Trophoblast cell (in vitro differentiated cells and primary cell): ENCODE measurements at regions not wholly inside any gene's neighbourhood (a gene's known extent, or its start where the extent isn't known, plus 50 kb on each side); places are given as distances from the start of the nearest gene placed in this dataset.

Experiments
- DNase-seq, 2 donors: peaks; one replicate each; pipeline ENCODE4 v3.0.0-alpha.2; 2016
- H2AFZ ChIP-seq: 2 replicates; pipeline ENCODE4 v1.6.1; 2013; ENCODE audit warnings: low read length, moderate library complexity, mild to moderate bottlenecking; ENCODE audit not compliant: insufficient read depth, poor library complexity
- H2AK5ac ChIP-seq: 2 replicates; pipeline ENCODE4 v1.6.1; 2013; ENCODE audit warnings: mild to moderate bottlenecking, low read length
- H2BK120ac ChIP-seq: 2 replicates; pipeline ENCODE4 v1.6.1; 2013; ENCODE audit warnings: low read length, mild to moderate bottlenecking, moderate library complexity; ENCODE audit not compliant: insufficient read depth, poor library complexity
- H2BK12ac ChIP-seq: 2 replicates; pipeline ENCODE4 v1.6.1; 2013; ENCODE audit warnings: mild to moderate bottlenecking, low read length, moderate library complexity
- H2BK5ac ChIP-seq: 2 replicates; pipeline ENCODE4 v1.6.1; 2013; ENCODE audit warnings: low read length, low read depth, moderate library complexity, mild to moderate bottlenecking; ENCODE audit not compliant: poor library complexity
- H3K14ac ChIP-seq: 2 replicates; pipeline ENCODE4 v1.6.1; 2013; ENCODE audit warnings: mild to moderate bottlenecking, low read length
- H3K18ac ChIP-seq: 2 replicates; pipeline ENCODE4 v1.6.1; 2013; ENCODE audit warnings: mild to moderate bottlenecking, low read length
- H3K23ac ChIP-seq: 2 replicates; pipeline ENCODE4 v1.6.1; 2013; ENCODE audit warnings: low read length
- H3K27ac ChIP-seq: 2 replicates; pipeline ENCODE4 v1.5.1; 2013; ENCODE audit warnings: low read depth, mild to moderate bottlenecking, inconsistent platforms, low read length, moderate library complexity
- H3K27me3 ChIP-seq: 2 replicates; pipeline ENCODE4 v1.6.1; 2013; ENCODE audit warnings: inconsistent platforms, mild to moderate bottlenecking, low read length, moderate library complexity; ENCODE audit not compliant: insufficient read depth
- H3K36me3 ChIP-seq, 2 experiments: 1 replicate in 1 of 2; 2 replicates in 1 of 2; pipeline ENCODE4 v1.6.1; 2013; ENCODE audit warnings: low read length in 2 of 2, mild to moderate bottlenecking in 2 of 2, moderate library complexity in 1 of 2; ENCODE audit not compliant: insufficient read depth in 2 of 2, control insufficient read depth in 1 of 2
- H3K4ac ChIP-seq: 2 replicates; pipeline ENCODE4 v1.6.1; 2013; ENCODE audit warnings: low read depth, mild to moderate bottlenecking, low read length, moderate library complexity
- H3K4me1 ChIP-seq, 2 experiments: 1 replicate in 1 of 2; 2 replicates in 1 of 2; pipeline ENCODE4 v1.6.1; 2013; ENCODE audit warnings: low read length in 2 of 2, mild to moderate bottlenecking in 2 of 2, moderate library complexity in 1 of 2; ENCODE audit not compliant: insufficient read depth in 2 of 2, control insufficient read depth in 1 of 2
- H3K4me2 ChIP-seq: 2 replicates; pipeline ENCODE4 v1.6.1; 2013; ENCODE audit warnings: inconsistent platforms, mild to moderate bottlenecking, low read length, moderate library complexity
- H3K4me3 ChIP-seq: 2 replicates; pipeline ENCODE4 v1.5.1; 2013; ENCODE audit warnings: mild to moderate bottlenecking, low read depth, low read length, inconsistent platforms
- H3K79me1 ChIP-seq: one replicate; pipeline ENCODE4 v1.6.1; 2013; ENCODE audit warnings: low read length
- H3K79me2 ChIP-seq: 2 replicates; pipeline ENCODE4 v1.6.1; 2013; ENCODE audit warnings: low read length, mild to moderate bottlenecking; ENCODE audit not compliant: control insufficient read depth, insufficient read depth, poor library complexity
- H3K9ac ChIP-seq: 2 replicates; pipeline ENCODE4 v1.6.1; 2013; ENCODE audit warnings: mild to moderate bottlenecking, low read length
- H3K9me3 ChIP-seq: 2 replicates; pipeline ENCODE4 v1.6.1; 2013; ENCODE audit warnings: low read depth, mild to moderate bottlenecking, control low read depth, inconsistent platforms, low read length; ENCODE audit not compliant: insufficient read depth
- H4K12ac ChIP-seq: 2 replicates; pipeline ENCODE4 v1.6.1; 2013; ENCODE audit warnings: low read depth, mild to moderate bottlenecking, low read length, moderate library complexity
- H4K8ac ChIP-seq: 2 replicates; pipeline ENCODE4 v1.6.1; 2013; ENCODE audit warnings: low read depth, mild to moderate bottlenecking, low read length, moderate library complexity
- H4K91ac ChIP-seq: one replicate; pipeline ENCODE4 v1.6.1; 2013; ENCODE audit warnings: low read depth, mild to moderate bottlenecking, low read length, moderate library complexity
- WGBS: extraction: QIAGEN DNeasy Blood & Tissue Kit; methylation state at CpG from one replicate; pipeline ENCODE4 v1.1.7; 2013; ENCODE audit warnings: missing lambda C conversion rate; ENCODE audit not compliant: insufficient read length, insufficient coverage; ENCODE audit errors: extremely low coverage; 5-methylcytosine and 5-hydroxymethylcytosine counted together

DNA sequence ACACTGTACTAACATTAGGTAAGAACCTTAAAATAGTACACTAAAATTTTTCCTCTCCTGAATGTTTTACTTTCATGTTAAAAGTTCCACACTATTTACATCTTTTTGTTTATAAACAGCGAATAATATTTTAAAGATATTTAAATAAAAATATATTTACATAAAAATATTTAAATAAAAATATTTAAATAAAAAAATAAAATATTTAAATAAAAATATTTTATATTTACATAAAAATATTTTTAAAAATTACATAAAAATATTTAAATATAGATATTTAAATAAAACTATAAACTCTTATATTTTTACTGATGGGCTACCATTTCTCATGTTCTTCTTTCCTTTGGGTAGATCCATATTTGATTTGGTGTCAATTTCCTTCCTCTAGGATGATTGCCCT lies 619.0 kb downstream of the ANKRD7 start:
- H4K12ac ChIP-seq: no peak overlapping the region
- WGBS: no CpG with 5 or more reads among the region's 1 CpG
- no peak overlapping the region for H2AK5ac ChIP-seq
- no peak overlapping the region for H2BK5ac ChIP-seq
- no peak overlapping the region for H3K27ac ChIP-seq
- no peak overlapping the region for H3K4me3 ChIP-seq
- H2BK120ac ChIP-seq: no peak overlapping the region
- no peak overlapping the region for H4K8ac ChIP-seq
- no peaks in the 10 kb centered on the region for H3K9me3 ChIP-seq
- DNase-seq: no peak
- H3K23ac ChIP-seq: no peak overlapping the region
- H3K14ac ChIP-seq: no peak overlapping the region
- H4K91ac ChIP-seq: no peak overlapping the region
- H3K4me2 ChIP-seq: no peak overlapping the region
- H3K27me3 ChIP-seq: no peaks in the 10 kb centered on the region
- H3K36me3 ChIP-seq: no peaks in the 10 kb centered on the region
- no peaks in the 10 kb centered on the region for H3K79me2 ChIP-seq
- no peak overlapping the region for H3K18ac ChIP-seq
- no peak overlapping the region for H2AFZ ChIP-seq
- H3K4me1 ChIP-seq: no peaks in the 10 kb centered on the region
- no peak overlapping the region for H2BK12ac ChIP-seq
- no peak overlapping the region for H3K9ac ChIP-seq
- H3K4ac ChIP-seq: no peak overlapping the region
- no peaks in the 10 kb centered on the region for H3K79me1 ChIP-seq

DNA sequence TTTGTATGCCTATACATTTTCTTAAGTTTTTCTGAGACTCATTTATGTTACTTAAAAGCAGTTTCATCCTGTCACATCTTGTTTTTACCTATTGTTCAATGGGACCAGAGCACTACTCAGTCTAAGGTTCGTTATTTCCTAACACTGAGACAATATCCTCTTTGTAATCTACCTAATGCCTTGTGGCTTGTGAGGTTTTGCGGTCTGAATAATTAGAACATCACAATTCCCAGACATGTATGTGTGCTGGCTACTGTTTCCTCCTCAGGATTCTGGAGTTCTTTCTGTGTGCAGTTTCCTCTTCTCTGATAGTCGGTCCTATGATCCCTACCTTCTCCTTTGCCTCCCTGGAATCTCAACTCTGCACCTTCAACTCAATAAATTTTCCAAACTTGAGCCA lies 620.2 kb downstream of the ANKRD7 start:
- H3K4me3 ChIP-seq: no peak overlapping the region
- no peaks in the 10 kb centered on the region for H3K36me3 ChIP-seq
- DNase-seq: no peak
- H2AFZ ChIP-seq: no peak overlapping the region
- H4K12ac ChIP-seq: no peak overlapping the region
- no peak overlapping the region for H2BK12ac ChIP-seq
- no peak overlapping the region for H3K4me2 ChIP-seq
- no peak overlapping the region for H2BK120ac ChIP-seq
- no peak overlapping the region for H2BK5ac ChIP-seq
- H3K9ac ChIP-seq: no peak overlapping the region
- H3K79me1 ChIP-seq: no peaks in the 10 kb centered on the region
- no peaks in the 10 kb centered on the region for H3K27me3 ChIP-seq
- no peak overlapping the region for H3K23ac ChIP-seq
- H3K18ac ChIP-seq: no peak overlapping the region
- no peak overlapping the region for H4K8ac ChIP-seq
- no peak overlapping the region for H3K27ac ChIP-seq
- H2AK5ac ChIP-seq: no peak overlapping the region
- H3K9me3 ChIP-seq: no peaks in the 10 kb centered on the region
- H4K91ac ChIP-seq: no peak overlapping the region
- no peak overlapping the region for H3K14ac ChIP-seq
- no peak overlapping the region for H3K4ac ChIP-seq
- WGBS: no CpG with 5 or more reads among the region's 3 CpGs
- H3K4me1 ChIP-seq: no peaks in the 10 kb centered on the region
- H3K79me2 ChIP-seq: no peaks in the 10 kb centered on the region

GRCh38 chr7:118845791-118846190 lies 621.3 kb downstream of the ANKRD7 start:
- no peak overlapping the region for H3K23ac ChIP-seq
- H4K91ac ChIP-seq: no peak overlapping the region
- H3K79me2 ChIP-seq: no peaks in the 10 kb centered on the region
- H4K8ac ChIP-seq: no peak overlapping the region
- no peak overlapping the region for H2BK5ac ChIP-seq
- no peak overlapping the region for H3K4me2 ChIP-seq
- H3K4me1 ChIP-seq: no peaks in the 10 kb centered on the region
- no peaks in the 10 kb centered on the region for H3K79me1 ChIP-seq
- no peak overlapping the region for H3K4me3 ChIP-seq
- no peaks in the 10 kb centered on the region for H3K9me3 ChIP-seq
- no peak overlapping the region for H2BK120ac ChIP-seq
- no peaks in the 10 kb centered on the region for H3K36me3 ChIP-seq
- no peak overlapping the region for H3K18ac ChIP-seq
- no peak overlapping the region for H2AK5ac ChIP-seq
- WGBS: no CpG with 5 or more reads among the region's 3 CpGs
- H2BK12ac ChIP-seq: no peak overlapping the region
- H3K9ac ChIP-seq: no peak overlapping the region
- H4K12ac ChIP-seq: no peak overlapping the region
- DNase-seq: no peak
- H2AFZ ChIP-seq: no peak overlapping the region
- no peak overlapping the region for H3K27ac ChIP-seq
- H3K4ac ChIP-seq: no peak overlapping the region
- no peaks in the 10 kb centered on the region for H3K27me3 ChIP-seq
- no peak overlapping the region for H3K14ac ChIP-seq

DNA sequence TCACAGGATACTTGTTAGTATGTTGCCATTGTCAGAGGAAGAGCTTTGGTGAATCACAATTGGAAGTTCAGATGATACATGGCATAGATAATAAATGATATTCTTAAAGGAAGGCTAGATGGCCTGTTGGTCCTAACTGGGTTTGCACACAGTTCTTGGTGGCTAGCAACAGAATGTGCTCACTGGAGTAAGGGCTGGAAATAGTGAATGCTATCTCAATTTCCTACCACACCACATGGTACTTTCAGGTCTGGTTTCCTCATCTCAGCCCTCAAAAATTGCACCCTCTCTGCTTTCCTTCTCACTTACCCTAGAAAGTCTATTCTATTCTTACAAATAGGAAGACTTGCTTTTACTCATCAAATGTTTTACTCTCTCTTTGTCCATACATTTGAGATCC lies 622.5 kb downstream of the ANKRD7 start:
- H3K27me3 ChIP-seq: no peaks in the 10 kb centered on the region
- H2BK12ac ChIP-seq: no peak overlapping the region
- H2AFZ ChIP-seq: no peak overlapping the region
- H3K9me3 ChIP-seq: no peaks in the 10 kb centered on the region
- H3K4me3 ChIP-seq: no peak overlapping the region
- no peak overlapping the region for H3K9ac ChIP-seq
- H3K4me1 ChIP-seq: no peaks in the 10 kb centered on the region
- H3K79me1 ChIP-seq: no peaks in the 10 kb centered on the region
- no peak overlapping the region for H2BK120ac ChIP-seq
- H3K79me2 ChIP-seq: no peaks in the 10 kb centered on the region
- H3K4ac ChIP-seq: no peak overlapping the region
- no peak overlapping the region for H4K12ac ChIP-seq
- H3K18ac ChIP-seq: no peak overlapping the region
- no peak overlapping the region for H2BK5ac ChIP-seq
- DNase-seq: no peak
- H3K23ac ChIP-seq: no peak overlapping the region
- no peak overlapping the region for H3K14ac ChIP-seq
- H3K36me3 ChIP-seq: no peaks in the 10 kb centered on the region
- no peak overlapping the region for H4K8ac ChIP-seq
- H3K4me2 ChIP-seq: no peak overlapping the region
- H2AK5ac ChIP-seq: no peak overlapping the region
- no peak overlapping the region for H3K27ac ChIP-seq
- H4K91ac ChIP-seq: no peak overlapping the region

DNA sequence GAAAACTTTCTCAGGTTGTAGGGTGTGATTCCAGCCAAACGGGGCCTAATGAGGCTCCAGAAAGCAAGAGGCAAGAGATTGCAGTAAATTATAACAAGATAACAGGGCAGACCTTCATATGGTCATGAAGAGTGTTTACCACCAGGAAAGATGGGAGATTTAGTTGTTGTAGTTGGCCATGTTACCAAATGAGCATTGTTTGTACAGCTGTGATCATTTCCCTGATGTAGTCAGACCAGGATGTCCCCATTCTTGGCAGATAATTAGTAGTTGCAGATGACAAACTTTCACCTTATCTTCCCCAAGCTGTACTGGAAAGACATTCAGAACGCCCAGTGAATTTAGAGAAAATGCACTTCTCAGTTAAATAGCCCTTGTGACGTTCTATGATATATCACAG lies 630.8 kb downstream of the ANKRD7 start:
- Histone ChIP-seq H4K12ac (no peak overlapping the region), H4K8ac (no peak overlapping the region), H2AK5ac (no peak overlapping the region), H3K4me3 (no peak overlapping the region), H2BK12ac (no peak overlapping the region), H3K4me1 (no peaks in the 10 kb centered on the region), H3K4me2 (no peak overlapping the region), H3K23ac (no peak overlapping the region), H3K79me2 (no peaks in the 10 kb centered on the region), H2BK5ac (no peak overlapping the region), H3K27me3 (no peaks in the 10 kb centered on the region), H3K9me3 (no peaks in the 10 kb centered on the region), H3K9ac (no peak overlapping the region), H4K91ac (no peak overlapping the region), H3K14ac (no peak overlapping the region), H3K4ac (no peak overlapping the region), H3K27ac (no peak overlapping the region), H2BK120ac (no peak overlapping the region), H2AFZ (no peak overlapping the region), H3K36me3 (no peaks in the 10 kb centered on the region), H3K79me1 (no peaks in the 10 kb centered on the region), H3K18ac (no peak overlapping the region)
- peak in 1 of 2 donors; percentile 51 for DNase-seq
- WGBS: no CpG with 5 or more reads among the region's 3 CpGs
